Ureter (tissue), 1 donor: ENCODE measurements at regions not wholly inside any gene's neighbourhood (a gene's known extent, or its start where the extent isn't known, plus 50 kb on each side); places are given as distances from the start of the nearest gene placed in this dataset.

ENCODE experiments used
- DNase-seq: peaks from one replicate; pipeline ENCODE4 v3.0.0-alpha.2; 2020; ENCODE audit warnings: low spot score
- donor health status: DM: yes; HTN: yes; CAD: no.

GRCh38 chr3:159127021-159127392 lies 325.2 kb downstream of the MFSD1 start:
- no peak for DNase-seq

GRCh38 chr3:159128628-159129027 lies 326.8 kb downstream of the MFSD1 start:
- DNase-seq, result no peak

- DNase-seq, result no peak
These were observed 328.3 kb downstream of the MFSD1 start for GRCh38 chr3:159130108-159130507.

GRCh38 chr3:159131376-159131775 lies 329.5 kb downstream of the MFSD1 start:
- no peak for DNase-seq

- DNase-seq, result no peak
These were observed 336.1 kb downstream of the MFSD1 start for GRCh38 chr3:159137949-159138348.

- no peak for DNase-seq
These were observed 337.5 kb downstream of the MFSD1 start for GRCh38 chr3:159139326-159139725.

- no peak for DNase-seq
These were observed 342.6 kb downstream of the MFSD1 start for GRCh38 chr3:159144472-159144871.

- no peak for DNase-seq
These were observed 343.0 kb downstream of the MFSD1 start for GRCh38 chr3:159144891-159145290.

GRCh38 chr3:159146392-159146791 lies 344.5 kb downstream of the MFSD1 start:
- DNase-seq, result no peak

GRCh38 chr3:159146856-159147435 lies 345.1 kb downstream of the MFSD1 start:
- no peak for DNase-seq

GRCh38 chr3:159147813-159148212 lies 346.0 kb downstream of the MFSD1 start:
- no peak for DNase-seq

GRCh38 chr3:159148466-159148865 lies 346.6 kb downstream of the MFSD1 start:
- no peak for DNase-seq

GRCh38 chr3:159149131-159149530 lies 347.3 kb downstream of the MFSD1 start:
- no peak for DNase-seq

- DNase-seq, result no peak
These were observed 347.8 kb downstream of the MFSD1 start for GRCh38 chr3:159149633-159150032.

GRCh38 chr3:159150180-159150579 lies 348.3 kb downstream of the MFSD1 start:
- no peak for DNase-seq

GRCh38 chr3:159151130-159151529 lies 349.3 kb downstream of the MFSD1 start:
- DNase-seq, result no peak

GRCh38 chr3:159157275-159157674 lies 355.4 kb downstream of the MFSD1 start:
- DNase-seq, result no peak

GRCh38 chr3:159158213-159158612 lies 356.4 kb downstream of the MFSD1 start:
- no peak for DNase-seq

GRCh38 chr3:159158801-159159200 lies 356.9 kb downstream of the MFSD1 start:
- DNase-seq, result no peak

- DNase-seq, result no peak
These were observed 357.7 kb downstream of the MFSD1 start for GRCh38 chr3:159159546-159159945.

GRCh38 chr3:159163656-159164055 lies 361.8 kb downstream of the MFSD1 start:
- DNase-seq, result no peak

- no peak for DNase-seq
These were observed 364.1 kb downstream of the MFSD1 start for GRCh38 chr3:159165961-159166360.

- DNase-seq, result no peak
These were observed 365.2 kb downstream of the MFSD1 start for GRCh38 chr3:159166899-159167586.

GRCh38 chr3:159168788-159169187 lies 366.9 kb downstream of the MFSD1 start:
- no peak for DNase-seq
